Tibial artery (tissue), 4 donors: ENCODE measurements at regions not wholly inside any gene's neighbourhood (a gene's known extent, or its start where the extent isn't known, plus 50 kb on each side); places are given as distances from the start of the nearest gene placed in this dataset.

ENCODE experiments used
- DNase-seq, 2 donors: peaks; one replicate each; pipeline ENCODE4 v3.0.0-alpha.2; 2019
- H3K27ac ChIP-seq, 2 donors: fragments of 200-600 bp; sonication (generic) in 1 of 2; 1 replicate in 1 of 2; 2 replicates in 1 of 2; pipeline ENCODE4 v1.5.1; 2018 to 2019; ENCODE audit warnings: mild to moderate bottlenecking in 1 of 2
- H3K27me3 ChIP-seq, 2 donors: fragments of 200-600 bp; sonication (generic) in 1 of 2; one replicate each; pipeline versions ENCODE4 v1.5.1 to v1.6.0; 2016 to 2019
- H3K36me3 ChIP-seq, 3 donors: fragments of 200-600 bp; sonication (generic) in 2 of 3; one replicate each; pipeline ENCODE4 v1.5.1; 2016 to 2019; ENCODE audit warnings: mild to moderate bottlenecking in 2 of 3
- H3K4me1 ChIP-seq, 4 donors: fragments of 200-600 bp; sonication (generic) in 2 of 4; 1 replicate in 3 of 4; 2 replicates in 1 of 4; pipeline ENCODE4 v1.5.1; 2016 to 2019
- H3K4me3 ChIP-seq, 2 donors: fragments of 200-600 bp; sonication (generic) in 1 of 2; 1 replicate in 1 of 2; 2 replicates in 1 of 2; pipeline ENCODE4 v1.5.1; 2018 to 2019; ENCODE audit warnings: mild to moderate bottlenecking in 2 of 2
- H3K9me3 ChIP-seq, 3 donors: fragments of 200-600 bp; sonication (generic) in 1 of 3; one replicate each; pipeline ENCODE4 v1.5.1; 2016 to 2019
- intact Hi-C: fragments of 100-400 bp; cut with DNase I; formaldehyde crosslinking; loops from one replicate; pipeline ENCODE4 v1.15.0; 2023; ENCODE audit warnings: low total_unique reads
- TF ChIP-seq, protein P1 (sequence below), 2 experiments: fragments of 200-600 bp in 1 of 2; fragments of 450-650 bp in 1 of 2; IDR thresholded peaks; one replicate each; pipeline ENCODE4 v1.5.1; 2017 to 2019; ENCODE audit warnings: antibody characterized with exemption in 2 of 2, mild to moderate bottlenecking in 1 of 2, moderate library complexity in 1 of 2

GRCh38 chr2:160702754-160703153 is 209.1 kb upstream of the RBMS1 start:
- TF ChIP-seq, protein P1, sequence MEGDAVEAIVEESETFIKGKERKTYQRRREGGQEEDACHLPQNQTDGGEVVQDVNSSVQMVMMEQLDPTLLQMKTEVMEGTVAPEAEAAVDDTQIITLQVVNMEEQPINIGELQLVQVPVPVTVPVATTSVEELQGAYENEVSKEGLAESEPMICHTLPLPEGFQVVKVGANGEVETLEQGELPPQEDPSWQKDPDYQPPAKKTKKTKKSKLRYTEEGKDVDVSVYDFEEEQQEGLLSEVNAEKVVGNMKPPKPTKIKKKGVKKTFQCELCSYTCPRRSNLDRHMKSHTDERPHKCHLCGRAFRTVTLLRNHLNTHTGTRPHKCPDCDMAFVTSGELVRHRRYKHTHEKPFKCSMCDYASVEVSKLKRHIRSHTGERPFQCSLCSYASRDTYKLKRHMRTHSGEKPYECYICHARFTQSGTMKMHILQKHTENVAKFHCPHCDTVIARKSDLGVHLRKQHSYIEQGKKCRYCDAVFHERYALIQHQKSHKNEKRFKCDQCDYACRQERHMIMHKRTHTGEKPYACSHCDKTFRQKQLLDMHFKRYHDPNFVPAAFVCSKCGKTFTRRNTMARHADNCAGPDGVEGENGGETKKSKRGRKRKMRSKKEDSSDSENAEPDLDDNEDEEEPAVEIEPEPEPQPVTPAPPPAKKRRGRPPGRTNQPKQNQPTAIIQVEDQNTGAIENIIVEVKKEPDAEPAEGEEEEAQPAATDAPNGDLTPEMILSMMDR (IDR thresholded peaks at IDR 0.05): no peak
- peaks cover 0 to 7% (median 0%) of the 10 kb centered on the region in 4 donors for H3K4me1 ChIP-seq
- H3K27ac ChIP-seq: no peak overlapping the region
- H3K36me3 ChIP-seq: no peaks in the 10 kb centered on the region
- H3K27me3 ChIP-seq: no peaks in the 10 kb centered on the region
- H3K9me3 ChIP-seq: no peaks in the 10 kb centered on the region
- no peak overlapping the region for H3K4me3 ChIP-seq
- intact Hi-C loops: no loop called here
- DNase-seq: no peak

DNA sequence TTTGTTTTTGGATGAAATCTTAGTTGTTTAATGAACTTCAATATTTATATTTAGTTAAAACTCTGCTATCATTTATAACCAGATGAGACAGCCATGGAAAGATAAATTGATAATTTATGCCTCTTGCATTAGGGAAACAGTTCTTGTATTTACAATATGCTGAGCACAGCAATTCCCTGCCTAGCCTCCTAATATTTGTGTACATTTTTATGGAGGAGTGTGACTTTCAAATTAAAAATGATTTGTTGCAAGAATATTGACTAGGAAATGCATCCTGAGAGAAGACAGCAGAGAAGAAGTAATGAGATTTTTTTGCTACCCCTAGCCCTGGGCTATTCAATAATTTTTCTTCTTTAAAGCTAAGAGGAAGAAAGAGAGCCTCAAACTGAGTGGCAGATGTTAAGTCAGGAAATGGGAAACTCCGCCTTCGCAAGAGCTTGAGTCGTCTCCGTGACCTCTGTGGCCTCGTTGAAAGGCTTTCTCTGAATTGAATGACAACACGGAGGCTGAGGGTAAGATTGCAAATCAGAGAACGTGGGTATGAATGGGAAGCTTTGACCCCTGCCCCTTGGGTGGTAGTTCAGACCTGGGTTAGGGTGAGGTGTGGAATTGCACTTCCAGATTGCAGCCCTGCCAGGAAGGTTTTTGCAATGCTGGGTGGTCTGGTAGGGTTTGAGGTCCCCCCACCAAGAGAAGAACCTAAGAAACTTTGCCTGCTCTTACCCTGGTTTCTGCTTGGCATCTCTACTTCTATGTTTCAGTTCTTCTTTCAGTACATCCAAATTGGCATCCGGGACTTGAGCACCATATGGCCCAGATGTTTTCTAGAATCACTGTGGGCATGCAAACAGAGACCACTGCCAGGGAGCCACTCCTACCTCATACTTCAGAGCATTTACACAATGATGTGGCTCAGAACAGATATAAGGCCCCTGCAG is 210.3 kb upstream of the RBMS1 start:
- H3K4me3 ChIP-seq: no peak overlapping the region
- TF ChIP-seq, protein P1 (IDR thresholded peaks at IDR 0.05): no peak
- peaks cover 0 to 7% (median 0%) of the 10 kb centered on the region in 4 donors for H3K4me1 ChIP-seq
- intact Hi-C loops: no loop called here
- no peaks in the 10 kb centered on the region for H3K36me3 ChIP-seq
- H3K9me3 ChIP-seq: no peaks in the 10 kb centered on the region
- no peaks in the 10 kb centered on the region for H3K27me3 ChIP-seq
- DNase-seq: peak in 1 of 2 donors; percentile 21
- H3K27ac ChIP-seq: no peak overlapping the region

DNA sequence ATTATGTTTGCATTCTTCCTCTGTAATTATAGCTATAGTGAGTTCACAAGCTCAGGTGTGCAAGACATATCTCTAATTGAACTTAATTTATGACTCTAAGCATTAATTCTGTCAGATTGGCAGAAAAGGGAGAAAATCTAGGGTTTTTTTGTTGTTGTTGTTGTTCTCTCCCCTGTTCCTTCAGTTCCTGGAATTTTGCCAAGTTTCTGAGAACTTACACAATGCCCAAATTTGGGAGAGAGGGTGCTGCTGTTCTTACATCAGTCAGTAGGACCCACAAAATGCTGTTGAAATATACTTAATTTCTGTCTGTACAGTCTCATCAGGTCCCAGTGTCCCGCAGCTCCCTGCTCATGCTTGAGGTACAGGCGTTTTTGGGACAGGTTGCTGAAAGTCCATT is 221.8 kb upstream of the RBMS1 start:
- Histone ChIP-seq H3K27me3 (no peaks in the 10 kb centered on the region), H3K9me3 (peaks cover 0 to under 1% (median 0%) of the 10 kb centered on the region in 3 donors), H3K27ac (no peak overlapping the region), H3K36me3 (no peaks in the 10 kb centered on the region), H3K4me1 (no peaks in the 10 kb centered on the region), H3K4me3 (no peak overlapping the region)
- DNase-seq: no peak
- intact Hi-C loops: no loop called here
- TF ChIP-seq, protein P1 (IDR thresholded peaks at IDR 0.05): no peak

DNA sequence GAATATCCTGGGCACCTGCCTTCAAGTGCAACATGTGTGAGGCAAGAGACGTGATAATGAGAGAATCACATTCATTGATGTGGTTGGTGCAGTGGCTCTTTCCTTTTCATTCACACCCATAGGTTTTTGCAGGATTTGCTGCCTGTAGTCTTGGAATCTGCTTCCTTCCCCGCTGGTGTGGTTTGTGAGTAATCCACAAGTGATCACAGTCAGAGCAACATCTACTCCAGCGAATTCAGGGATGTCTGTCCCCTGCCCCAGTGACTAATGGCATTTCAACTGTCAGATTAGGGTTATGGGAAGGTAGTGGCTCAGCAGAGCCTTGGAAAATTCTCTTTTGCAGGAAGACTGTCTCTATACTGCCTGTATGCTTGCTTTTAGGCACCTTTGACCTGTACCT is 225.5 kb upstream of the RBMS1 start:
- H3K4me1 ChIP-seq: no peaks in the 10 kb centered on the region
- peaks cover 0 to 6% (median 0%) of the 10 kb centered on the region in 3 donors for H3K9me3 ChIP-seq
- intact Hi-C loops: no loop called here
- H3K36me3 ChIP-seq: no peaks in the 10 kb centered on the region
- TF ChIP-seq, protein P1 (IDR thresholded peaks at IDR 0.05): no peak
- DNase-seq: no peak
- H3K27me3 ChIP-seq: no peaks in the 10 kb centered on the region
- no peak overlapping the region for H3K27ac ChIP-seq
- no peak overlapping the region for H3K4me3 ChIP-seq

GRCh38 chr2:160720098-160720497 is 226.5 kb upstream of the RBMS1 start:
- Histone ChIP-seq H3K27ac (no peak overlapping the region), H3K4me1 (no peaks in the 10 kb centered on the region), H3K4me3 (no peak overlapping the region), H3K9me3 (peaks cover 0 to 7% (median 0%) of the 10 kb centered on the region in 3 donors), H3K27me3 (no peaks in the 10 kb centered on the region), H3K36me3 (no peaks in the 10 kb centered on the region)
- intact Hi-C loops: no loop called here
- DNase-seq: no peak
- TF ChIP-seq, protein P1 (IDR thresholded peaks at IDR 0.05): no peak
